ENCODE measurements at regions not wholly inside any gene's neighbourhood (a gene's known extent, or its start where the extent isn't known, plus 50 kb on each side); places are given as distances from the start of the nearest gene placed in this dataset.

DNA sequence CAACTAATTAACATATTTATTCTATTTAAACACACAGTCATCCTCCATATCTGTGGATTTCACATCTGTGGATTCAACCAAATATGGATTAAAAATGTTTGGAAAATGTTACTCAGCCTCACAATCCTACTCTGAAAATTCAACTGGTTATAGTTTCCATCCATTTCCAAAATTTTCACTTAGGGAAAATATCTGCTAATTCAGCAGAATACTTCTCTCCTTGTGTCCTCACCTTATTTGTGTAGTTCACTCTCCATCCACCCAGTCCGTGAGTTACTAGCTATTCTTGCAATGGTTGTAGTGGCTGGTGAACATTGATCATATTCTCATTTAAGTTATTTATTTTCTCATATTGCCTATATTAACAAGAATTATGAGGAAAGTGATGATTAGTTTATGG is 77.6 kb upstream of the PRKCQ start:
- Histone ChIP-seq H3K27me3 (peaks cover 0 to 4% of the 10 kb centered on the region in 2 donors), H3K36me3 (no peaks in the 10 kb centered on the region), H3K27ac (no peak overlapping the region), H3K4me1 (no peaks in the 10 kb centered on the region), H3K4me3 (no peak overlapping the region), H3K9me3 (no peaks in the 10 kb centered on the region)
- DNase-seq (ENCODE audit: low spot score in 2 of 2): no peak
- 94% methylated on average over 1 of the region's 1 CpG for WGBS, 2 donors
- TF ChIP-seq POLR2A (IDR thresholded peaks at IDR 0.05): no peak
- TF ChIP-seq EP300 (IDR thresholded peaks at IDR 0.05): no peak
- TF ChIP-seq CTCF (IDR thresholded peaks at IDR 0.05): no peak

DNA sequence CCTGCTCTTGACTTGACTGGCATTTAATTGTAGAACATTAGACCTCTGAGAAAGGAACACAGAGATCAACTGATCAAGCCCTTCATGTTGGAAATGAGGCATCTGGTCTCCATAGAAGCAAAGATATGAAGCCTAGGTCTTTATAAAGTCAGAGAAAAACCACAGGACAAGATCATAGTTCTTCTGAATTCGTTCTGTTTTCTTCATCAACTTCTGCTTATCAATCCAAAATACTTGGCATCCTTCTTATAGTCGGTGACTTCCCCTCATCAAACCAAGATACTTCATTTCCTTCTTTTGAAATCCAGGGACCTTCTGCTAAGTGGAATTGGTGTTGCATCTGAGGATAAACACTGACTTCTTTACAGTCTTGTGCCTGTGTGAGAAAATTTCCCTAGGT is 77.1 kb upstream of the PRKCQ start:
- Histone ChIP-seq H3K9me3 (no peaks in the 10 kb centered on the region), H3K4me3 (no peak overlapping the region), H3K4me1 (no peaks in the 10 kb centered on the region), H3K27ac (no peak overlapping the region), H3K36me3 (no peaks in the 10 kb centered on the region), H3K27me3 (peaks cover 0 to 4% of the 10 kb centered on the region in 2 donors)
- WGBS, 2 donors: 65 to 72% methylated on average over 2 of the region's 2 CpGs
- TF ChIP-seq CTCF (IDR thresholded peaks at IDR 0.05): no peak
- no peak for TF ChIP-seq POLR2A (IDR thresholded peaks at IDR 0.05)
- no peak for TF ChIP-seq EP300 (IDR thresholded peaks at IDR 0.05)
- no peak for DNase-seq (ENCODE audit: low spot score in 2 of 2)

GRCh38 chr10:6654571-6654970 is 74.5 kb upstream of the PRKCQ start:
- no peak for DNase-seq (ENCODE audit: low spot score in 2 of 2)
- TF ChIP-seq EP300 (IDR thresholded peaks at IDR 0.05): no peak
- TF ChIP-seq CTCF (IDR thresholded peaks at IDR 0.05): no peak
- TF ChIP-seq POLR2A (IDR thresholded peaks at IDR 0.05): no peak
- Histone ChIP-seq H3K27ac (no peak overlapping the region), H3K4me1 (no peaks in the 10 kb centered on the region), H3K9me3 (no peaks in the 10 kb centered on the region), H3K27me3 (no peaks in the 10 kb centered on the region), H3K36me3 (no peaks in the 10 kb centered on the region), H3K4me3 (no peak overlapping the region)
- 85 to 87% methylated on average over 2 of the region's 2 CpGs for WGBS, 2 donors

DNA sequence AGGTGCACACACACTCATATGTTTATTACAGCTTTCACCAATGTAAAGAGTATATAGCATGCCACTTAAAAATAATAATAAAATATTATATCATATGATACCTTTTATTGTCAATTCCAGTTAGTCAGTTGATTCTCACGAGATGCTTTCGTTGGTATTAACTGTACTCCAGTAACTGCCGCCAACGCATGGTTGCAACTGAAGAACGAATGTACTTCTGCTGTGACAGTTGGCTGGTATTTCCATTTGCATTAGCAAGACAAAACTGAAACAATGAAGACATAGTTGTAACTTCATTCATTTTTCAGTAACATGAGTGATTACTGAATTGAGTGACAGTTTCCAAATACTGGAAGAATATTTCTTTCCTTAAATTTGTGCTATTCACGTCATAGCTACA is 70.5 kb upstream of the PRKCQ start:
- Histone ChIP-seq H3K27me3 (no peaks in the 10 kb centered on the region), H3K9me3 (no peaks in the 10 kb centered on the region), H3K4me1 (no peaks in the 10 kb centered on the region), H3K36me3 (no peaks in the 10 kb centered on the region), H3K27ac (no peak overlapping the region), H3K4me3 (no peak overlapping the region)
- no peak for DNase-seq (ENCODE audit: low spot score in 2 of 2)
- WGBS, 2 donors: 84 to 88% methylated on average over 6 of the region's 6 CpGs
- TF ChIP-seq CTCF (IDR thresholded peaks at IDR 0.05) (no peak), POLR2A (IDR thresholded peaks at IDR 0.05) (no peak), EP300 (IDR thresholded peaks at IDR 0.05) (no peak)

GRCh38 chr10:6649903-6650302 is 69.8 kb upstream of the PRKCQ start:
- WGBS, 2 donors: 76 to 77% methylated on average over 6 of the region's 6 CpGs
- no peaks in the 10 kb centered on the region for H3K4me1 ChIP-seq
- no peaks in the 10 kb centered on the region for H3K36me3 ChIP-seq
- TF ChIP-seq CTCF (IDR thresholded peaks at IDR 0.05) (no peak), POLR2A (IDR thresholded peaks at IDR 0.05) (no peak), EP300 (IDR thresholded peaks at IDR 0.05) (no peak)
- H3K9me3 ChIP-seq: no peaks in the 10 kb centered on the region
- no peaks in the 10 kb centered on the region for H3K27me3 ChIP-seq
- DNase-seq (ENCODE audit: low spot score in 2 of 2): no peak
- H3K4me3 ChIP-seq: no peak overlapping the region
- no peak overlapping the region for H3K27ac ChIP-seq
